ENCODE measurements at regions not wholly inside any gene's neighbourhood (a gene's known extent, or its start where the extent isn't known, plus 50 kb on each side); places are given as distances from the start of the nearest gene placed in this dataset.
A peak's percentile ranks its signal among the peaks of the same experiment; 100 is the strongest.
"Not testable (repeated sequence)": the region's sequence is repeated elsewhere in the genome, so short reads cannot be mapped to it uniquely, and the experiment has no call there.

DNA sequence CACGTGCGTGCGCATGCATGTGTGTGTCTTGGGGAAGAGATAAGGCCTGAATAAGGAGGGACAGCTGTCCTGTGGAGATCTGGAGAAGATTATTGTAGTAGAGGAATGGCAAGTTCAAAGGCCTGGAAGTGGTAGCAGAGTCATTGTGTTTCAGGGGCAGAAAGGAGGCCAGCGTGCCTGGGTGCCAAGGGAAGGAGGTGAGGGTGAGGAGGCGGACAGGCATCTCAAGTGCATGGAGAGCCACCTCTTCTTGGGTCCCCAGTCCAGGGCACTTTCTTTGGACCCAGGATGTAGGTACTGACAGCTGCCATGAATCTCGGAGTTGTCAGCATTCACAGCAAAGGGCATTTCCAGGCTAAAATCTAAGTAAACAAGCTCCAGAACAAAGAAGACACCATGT, 279.7 kb upstream of the PLGLB1 start:
- H3K27ac ChIP-seq; DNase-seq (ENCODE audit: low read depth in 1 of 2, low spot score in 2 of 2); H3K9me3 ChIP-seq (replicated peaks): not testable (repeated sequence)

GRCh38 chr2:87301871-87302270, 280.2 kb upstream of the PLGLB1 start:
- not testable (repeated sequence) for H3K9me3 ChIP-seq (replicated peaks); H3K36me3 ChIP-seq; H3K4me1 ChIP-seq (replicated peaks); H3K27ac ChIP-seq; H3K4me3 ChIP-seq; H3K27me3 ChIP-seq (replicated peaks); DNase-seq (ENCODE audit: low read depth in 1 of 2, low spot score in 2 of 2)

More for the DNA sequence above, 279.7 kb upstream of the PLGLB1 start:
- not testable (repeated sequence) for H3K36me3 ChIP-seq; H3K27me3 ChIP-seq (replicated peaks); H3K4me3 ChIP-seq; H3K4me1 ChIP-seq (replicated peaks)

DNA sequence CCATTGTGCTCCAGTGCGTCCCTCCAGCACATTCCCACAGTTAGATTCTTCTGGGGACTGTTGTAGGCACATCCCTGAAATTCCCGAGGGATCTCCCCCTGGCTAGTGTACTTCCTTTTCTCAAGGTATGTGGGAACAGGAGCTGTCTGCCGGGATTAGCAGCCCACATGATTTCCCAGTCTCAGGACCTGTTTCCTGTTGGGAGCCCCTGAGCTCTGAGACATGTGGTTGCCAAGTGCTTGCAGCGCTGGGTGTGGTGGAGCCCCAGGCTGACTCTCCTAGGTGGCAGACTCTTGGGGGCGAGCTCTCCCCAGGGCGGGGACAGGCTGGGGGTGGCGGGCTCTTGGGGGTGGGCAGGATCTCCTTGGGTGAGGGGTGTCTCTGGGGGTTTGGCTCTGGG, 287.0 kb upstream of the PLGLB1 start:
- DNase-seq (ENCODE audit: low read depth in 1 of 2, low spot score in 2 of 2); H3K27me3 ChIP-seq (replicated peaks); H3K36me3 ChIP-seq; H3K27ac ChIP-seq; H3K4me1 ChIP-seq (replicated peaks); H3K9me3 ChIP-seq (replicated peaks); H3K4me3 ChIP-seq: not testable (repeated sequence)

GRCh38 chr2:87309785-87310184, 288.1 kb upstream of the PLGLB1 start:
- not testable (repeated sequence) for H3K36me3 ChIP-seq; DNase-seq (ENCODE audit: low read depth in 1 of 2, low spot score in 2 of 2); H3K4me3 ChIP-seq; H3K9me3 ChIP-seq (replicated peaks); H3K27ac ChIP-seq; H3K4me1 ChIP-seq (replicated peaks); H3K27me3 ChIP-seq (replicated peaks)

DNA sequence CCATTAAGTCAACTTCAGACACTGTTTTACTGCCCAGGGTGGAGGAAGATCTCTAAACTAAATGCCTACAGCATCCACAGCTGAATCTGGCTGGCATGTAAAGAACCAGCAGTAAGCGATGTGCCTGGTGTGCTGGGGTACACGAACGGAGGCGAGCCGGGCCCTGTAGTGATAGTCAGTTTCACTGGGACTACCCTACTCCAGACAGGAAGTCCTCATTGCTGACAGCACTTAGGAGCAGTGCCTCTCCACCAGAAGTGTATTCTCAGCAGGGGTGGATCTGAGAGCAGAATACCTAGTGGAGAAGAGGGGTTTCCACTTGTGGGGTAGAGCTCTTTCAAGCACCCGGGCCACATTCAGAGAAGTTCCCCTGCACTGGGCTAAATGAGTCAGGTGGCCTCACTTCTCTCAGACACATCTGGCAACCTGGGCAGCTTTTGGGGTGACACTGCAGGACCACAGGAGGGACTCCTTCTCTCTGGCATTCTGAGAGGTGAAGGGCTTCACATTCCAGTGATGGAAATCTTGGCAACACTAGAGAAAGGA, 290.3 kb upstream of the PLGLB1 start:
- H3K27ac ChIP-seq; H3K4me3 ChIP-seq; H3K4me1 ChIP-seq (replicated peaks); H3K36me3 ChIP-seq; H3K27me3 ChIP-seq (replicated peaks); H3K9me3 ChIP-seq (replicated peaks); DNase-seq (ENCODE audit: low read depth in 1 of 2, low spot score in 2 of 2): not testable (repeated sequence)

GRCh38 chr2:87314622-87315021, 293.0 kb upstream of the PLGLB1 start:
- H3K27ac ChIP-seq; H3K4me3 ChIP-seq; H3K36me3 ChIP-seq; DNase-seq (ENCODE audit: low read depth in 1 of 2, low spot score in 2 of 2); H3K27me3 ChIP-seq (replicated peaks); H3K9me3 ChIP-seq (replicated peaks); H3K4me1 ChIP-seq (replicated peaks): not testable (repeated sequence)

DNA sequence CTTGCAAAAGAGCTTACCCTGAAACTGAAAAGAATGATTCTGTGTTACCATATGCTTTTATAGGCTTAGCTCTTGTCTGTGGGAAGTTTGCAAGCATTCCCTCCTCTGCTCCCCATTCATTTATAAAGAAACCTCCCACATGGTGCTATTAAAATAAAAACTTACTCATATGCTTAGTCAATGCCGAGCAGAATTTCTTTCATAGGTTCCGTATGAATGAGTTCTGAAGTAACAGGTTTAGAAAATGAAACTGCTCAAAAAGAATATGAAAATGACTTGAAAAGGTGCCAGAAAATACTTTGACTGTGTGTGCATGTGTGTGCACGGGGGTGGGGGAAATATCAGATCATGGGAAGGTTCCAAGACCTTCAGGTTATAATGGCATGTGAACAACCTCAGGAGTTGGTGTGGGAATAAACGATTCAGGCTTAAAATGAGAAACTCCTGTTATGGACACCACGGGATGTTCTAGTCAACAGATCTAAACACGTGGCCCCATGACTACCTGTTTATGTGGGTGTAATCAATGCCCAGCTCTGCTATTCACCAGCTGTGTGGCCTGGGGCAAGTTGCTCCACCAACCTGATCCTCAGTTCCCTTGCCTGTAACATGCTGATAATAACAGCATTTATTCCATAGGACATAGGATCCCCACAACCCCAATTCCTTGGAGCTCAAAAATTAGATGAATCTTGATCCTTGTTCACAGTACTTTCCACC, 293.7 kb upstream of the PLGLB1 start:
- not testable (repeated sequence) for H3K36me3 ChIP-seq; DNase-seq (ENCODE audit: low read depth in 1 of 2, low spot score in 2 of 2); H3K27me3 ChIP-seq (replicated peaks); H3K9me3 ChIP-seq (replicated peaks); H3K4me1 ChIP-seq (replicated peaks); H3K27ac ChIP-seq; H3K4me3 ChIP-seq

DNA sequence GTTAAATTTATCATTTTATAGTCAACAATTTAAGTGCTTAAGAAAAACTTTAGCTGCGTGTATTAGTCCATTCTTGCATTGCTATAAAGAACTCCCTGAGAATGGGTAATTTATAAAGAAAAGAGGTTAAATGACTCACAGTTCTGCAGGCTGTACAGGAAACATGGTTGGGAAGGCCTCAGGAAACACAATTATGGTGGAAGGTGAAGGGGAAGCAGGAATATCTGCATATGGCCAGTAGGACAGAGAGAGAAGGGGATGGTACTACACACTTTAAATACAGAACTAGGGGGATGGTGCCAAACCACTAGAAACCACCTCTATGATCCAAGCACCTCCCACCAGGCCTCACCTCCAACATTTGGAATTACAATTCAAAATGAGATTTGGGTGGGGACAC, 295.5 kb upstream of the PLGLB1 start:
- not testable (repeated sequence) for DNase-seq (ENCODE audit: low read depth in 1 of 2, low spot score in 2 of 2); H3K4me3 ChIP-seq; H3K4me1 ChIP-seq (replicated peaks); H3K36me3 ChIP-seq; H3K27me3 ChIP-seq (replicated peaks); H3K27ac ChIP-seq; H3K9me3 ChIP-seq (replicated peaks)

- not testable (repeated sequence) for H3K27me3 ChIP-seq (replicated peaks); H3K4me1 ChIP-seq (replicated peaks); H3K4me3 ChIP-seq; H3K36me3 ChIP-seq; H3K9me3 ChIP-seq (replicated peaks); H3K27ac ChIP-seq
- DNase-seq (ENCODE audit: low read depth in 1 of 2, low spot score in 2 of 2) = peak; percentile 54 to 72
These were observed 297.3 kb upstream of the PLGLB1 start for GRCh38 chr2:87318814-87319491.

DNA sequence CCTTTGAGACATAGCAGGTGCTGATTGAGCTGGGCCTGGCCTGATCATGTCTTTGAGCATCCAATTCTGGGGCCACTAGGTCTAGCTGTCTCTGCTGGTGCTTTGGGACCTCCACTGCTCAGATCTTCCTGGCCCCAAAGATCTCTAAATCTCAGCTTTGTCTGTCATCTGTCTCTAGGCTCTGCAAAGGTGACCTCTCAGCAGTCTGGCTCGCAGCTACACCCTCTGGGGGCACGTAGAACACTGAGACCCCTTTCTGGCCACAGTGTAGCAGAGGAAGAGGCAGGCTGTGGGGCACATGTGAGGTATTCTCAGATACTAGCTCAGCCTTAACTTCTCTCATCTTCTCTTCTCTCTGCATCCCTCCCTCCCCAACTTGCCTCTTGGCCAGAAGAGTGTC, 298.1 kb upstream of the PLGLB1 start:
- DNase-seq (ENCODE audit: low read depth in 1 of 2, low spot score in 2 of 2); H3K9me3 ChIP-seq (replicated peaks); H3K4me3 ChIP-seq; H3K27ac ChIP-seq; H3K36me3 ChIP-seq; H3K4me1 ChIP-seq (replicated peaks); H3K27me3 ChIP-seq (replicated peaks): not testable (repeated sequence)

DNA sequence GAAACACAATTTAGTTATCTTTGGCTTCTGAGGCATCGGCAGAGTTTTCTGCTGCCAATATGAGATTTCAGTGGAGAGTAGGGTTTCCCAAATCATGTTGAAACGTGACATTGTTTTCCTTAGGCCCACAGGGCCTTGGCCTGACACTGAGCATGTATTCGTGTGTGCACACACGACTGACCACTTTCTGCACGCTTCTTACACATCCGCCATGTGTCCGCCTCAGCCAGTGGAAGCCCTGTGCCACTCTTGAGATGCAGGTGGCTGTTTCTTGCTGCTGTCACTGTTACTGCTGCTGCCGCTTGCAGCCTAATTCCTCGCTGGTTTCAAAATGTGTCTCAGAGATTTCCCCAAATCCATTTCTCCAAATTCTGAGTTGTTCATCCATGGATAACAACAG, 299.6 kb upstream of the PLGLB1 start:
- not testable (repeated sequence) for H3K36me3 ChIP-seq; H3K27ac ChIP-seq; H3K4me3 ChIP-seq; DNase-seq (ENCODE audit: low read depth in 1 of 2, low spot score in 2 of 2); H3K9me3 ChIP-seq (replicated peaks); H3K27me3 ChIP-seq (replicated peaks)
- H3K4me1 ChIP-seq (replicated peaks) = peaks cover 10% of the 10 kb centered on the region

- H3K27me3 ChIP-seq (replicated peaks); H3K36me3 ChIP-seq; H3K4me3 ChIP-seq; H3K9me3 ChIP-seq (replicated peaks): not testable (repeated sequence)
- Histone ChIP-seq H3K4me1 (replicated peaks) (peaks cover 10% of the 10 kb centered on the region), H3K27ac (peak overlapping the region; percentile 71)
- DNase-seq (ENCODE audit: low read depth in 1 of 2, low spot score in 2 of 2) = peak in 1 of 2 experiments; percentile 10
These were observed 302.8 kb upstream of the PLGLB1 start for GRCh38 chr2:87324335-87325041.

DNA sequence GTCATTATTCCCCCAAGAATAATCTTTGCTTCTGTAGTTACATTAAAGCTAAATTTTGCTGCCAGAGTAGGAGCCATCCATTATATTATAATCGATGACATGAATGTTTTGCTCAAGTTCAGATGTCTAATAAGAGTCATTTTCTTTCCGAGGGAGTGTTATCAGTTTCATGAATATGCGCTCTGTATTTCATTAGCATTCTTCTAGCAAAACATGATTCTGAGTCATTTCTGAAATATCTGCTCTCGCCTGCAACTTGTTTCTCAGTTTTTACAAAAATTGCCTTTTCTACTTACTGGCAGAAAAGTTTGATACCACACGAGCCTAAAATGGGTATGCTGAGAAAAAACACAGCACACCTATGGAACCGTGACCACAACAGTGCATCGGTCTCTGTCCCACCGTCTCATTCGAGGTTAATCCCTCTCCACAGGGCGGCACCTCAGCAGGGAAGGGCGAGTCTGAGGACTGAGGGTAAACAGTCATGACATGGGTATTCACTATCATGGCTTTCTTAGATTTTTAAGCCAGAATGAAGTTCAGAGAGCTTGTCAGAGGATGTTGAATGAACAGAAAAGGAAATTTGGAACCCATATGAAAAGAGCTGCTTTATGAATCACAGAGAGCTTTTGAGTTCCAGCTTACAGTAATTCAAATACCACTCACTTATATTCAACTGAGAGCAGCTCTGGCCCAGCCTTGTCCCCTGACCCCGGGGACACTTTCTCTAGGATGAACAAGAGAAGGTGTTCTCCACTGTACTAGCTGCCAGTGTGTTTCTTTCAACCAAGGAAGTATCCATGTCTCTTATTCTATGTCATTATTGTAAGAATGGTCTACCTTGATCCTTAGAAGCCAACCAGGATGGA, 303.6 kb upstream of the PLGLB1 start:
- Histone ChIP-seq H3K4me1 (replicated peaks) (peaks cover 10% of the 10 kb centered on the region), H3K27ac (peak overlapping the region; percentile 54)
- not testable (repeated sequence) for DNase-seq (ENCODE audit: low read depth in 1 of 2, low spot score in 2 of 2); H3K36me3 ChIP-seq; H3K27me3 ChIP-seq (replicated peaks); H3K9me3 ChIP-seq (replicated peaks); H3K4me3 ChIP-seq

Measured in SJSA1 (cell line).